ENCODE measurements at regions not wholly inside any gene's neighbourhood (a gene's known extent, or its start where the extent isn't known, plus 50 kb on each side); places are given as distances from the start of the nearest gene placed in this dataset.

DNA sequence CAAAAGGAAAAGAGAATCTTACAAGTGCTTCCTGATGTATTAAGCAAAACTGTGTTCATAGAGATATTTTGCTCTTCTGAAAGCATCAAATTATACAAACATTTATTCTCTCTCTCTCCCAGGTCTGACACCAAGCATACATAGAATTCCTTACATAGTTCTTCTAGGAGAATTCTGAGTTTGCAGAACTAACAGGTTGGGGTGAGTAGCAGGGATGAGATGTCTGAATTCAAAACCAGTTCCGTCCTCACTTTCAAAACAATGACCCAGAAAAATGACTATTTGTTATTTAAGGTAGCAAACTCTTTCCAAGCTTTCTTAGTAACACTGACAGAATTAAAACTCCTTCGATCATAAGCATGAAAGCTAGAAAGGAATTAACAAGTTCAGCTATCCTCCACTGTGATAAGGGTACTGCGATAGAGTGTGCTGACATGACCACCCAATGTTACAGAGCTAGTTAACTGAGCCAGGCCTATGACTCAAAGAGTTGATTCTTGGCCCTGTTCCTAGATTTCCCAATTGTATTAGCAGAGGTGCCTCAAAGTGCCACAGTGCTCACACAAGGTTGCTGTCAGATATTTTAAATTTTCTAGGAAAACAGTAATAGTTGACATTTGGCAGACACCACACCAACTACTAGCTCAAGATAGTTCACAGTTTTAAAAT is 85.8 kb upstream of the SETBP1 start:
- DNase-seq (peak in 2 of 3 donors; percentile 44 to 60), ATAC-seq (ENCODE audit: insufficient read depth, low FRiP score) (no peak)
- no peak for TF ChIP-seq CTCF (IDR thresholded peaks at IDR 0.05; ENCODE audit: control extremely low read depth, extremely low read depth)
- peaks cover 0 to 22% (median 7%) of the 10 kb centered on the region in 5 donors for H3K4me1 ChIP-seq (ENCODE audit: control insufficient read depth in 5 of 5, insufficient read depth in 5 of 5, low read length in 5 of 5)
- H3K27ac ChIP-seq (ENCODE audit: low read depth in 1 of 2, low read length in 1 of 2) = no peak overlapping the region
- 79 to 88% methylated on average over 3 of the region's 3 CpGs for WGBS, 2 donors
- no peak overlapping the region for H3K4me3 ChIP-seq
- no peaks in the 10 kb centered on the region for H3K36me3 ChIP-seq (ENCODE audit: control insufficient read depth in 4 of 4, insufficient read depth in 4 of 4, low read length in 4 of 4)
- no peak overlapping the region for H3K9ac ChIP-seq (ENCODE audit: insufficient read depth in 1 of 2, low read length in 2 of 2)
- H3K9me3 ChIP-seq (ENCODE audit: control insufficient read depth in 4 of 4, insufficient read depth in 3 of 4, low read length in 3 of 4) = no peaks in the 10 kb centered on the region
- H3K27me3 ChIP-seq (ENCODE audit: control insufficient read depth in 3 of 3, insufficient read depth in 3 of 3, low read length in 2 of 3) = no peaks in the 10 kb centered on the region

DNA sequence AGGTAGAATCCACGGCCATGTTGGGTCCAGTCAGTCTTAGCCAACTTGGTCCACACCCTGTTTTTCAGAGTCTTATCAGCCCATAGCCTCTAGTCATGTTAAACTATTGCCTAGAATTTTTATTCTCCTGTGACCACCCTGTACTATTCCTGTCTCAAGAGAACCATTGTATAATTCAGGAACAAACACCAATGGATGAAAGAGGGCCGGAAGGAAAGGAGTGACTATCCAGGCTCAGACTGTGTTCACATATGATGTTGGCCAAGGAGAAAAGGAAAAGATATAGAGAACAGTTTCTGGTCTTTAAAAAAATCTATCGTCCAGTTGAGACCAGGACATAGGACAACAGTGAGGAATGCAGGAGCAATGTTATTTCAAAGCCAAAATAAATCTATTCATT is 82.9 kb upstream of the SETBP1 start:
- WGBS, 2 donors = 73 to 85% methylated on average over 3 of the region's 3 CpGs
- Histone ChIP-seq H3K27ac (ENCODE audit: low read depth in 1 of 2, low read length in 1 of 2) (no peak overlapping the region), H3K4me3 (no peak overlapping the region), H3K36me3 (ENCODE audit: control insufficient read depth in 4 of 4, insufficient read depth in 4 of 4, low read length in 4 of 4) (no peaks in the 10 kb centered on the region), H3K4me1 (ENCODE audit: control insufficient read depth in 5 of 5, insufficient read depth in 5 of 5, low read length in 5 of 5) (peaks cover 0 to 13% (median 4%) of the 10 kb centered on the region in 5 donors), H3K27me3 (ENCODE audit: control insufficient read depth in 3 of 3, insufficient read depth in 3 of 3, low read length in 2 of 3) (no peaks in the 10 kb centered on the region), H3K9ac (ENCODE audit: insufficient read depth in 1 of 2, low read length in 2 of 2) (no peak overlapping the region), H3K9me3 (ENCODE audit: control insufficient read depth in 4 of 4, insufficient read depth in 3 of 4, low read length in 3 of 4) (no peaks in the 10 kb centered on the region)
- ATAC-seq (ENCODE audit: insufficient read depth, low FRiP score) = no peak
- no peak for DNase-seq
- no peak for TF ChIP-seq CTCF (IDR thresholded peaks at IDR 0.05; ENCODE audit: control extremely low read depth, extremely low read depth)

GRCh38 chr18:44598514-44598913 is 82.2 kb upstream of the SETBP1 start:
- H3K4me1 ChIP-seq (ENCODE audit: control insufficient read depth in 5 of 5, insufficient read depth in 5 of 5, low read length in 5 of 5) = peaks cover 0 to 12% (median 4%) of the 10 kb centered on the region in 5 donors
- 86 to 88% methylated on average over 4 of the region's 4 CpGs for WGBS, 2 donors
- no peak overlapping the region for H3K27ac ChIP-seq (ENCODE audit: low read depth in 1 of 2, low read length in 1 of 2)
- no peak overlapping the region for H3K4me3 ChIP-seq
- H3K27me3 ChIP-seq (ENCODE audit: control insufficient read depth in 3 of 3, insufficient read depth in 3 of 3, low read length in 2 of 3) = no peaks in the 10 kb centered on the region
- ATAC-seq (ENCODE audit: insufficient read depth, low FRiP score) = no peak
- no peaks in the 10 kb centered on the region for H3K9me3 ChIP-seq (ENCODE audit: control insufficient read depth in 4 of 4, insufficient read depth in 3 of 4, low read length in 3 of 4)
- no peak overlapping the region for H3K9ac ChIP-seq (ENCODE audit: insufficient read depth in 1 of 2, low read length in 2 of 2)
- no peak for TF ChIP-seq CTCF (IDR thresholded peaks at IDR 0.05; ENCODE audit: control extremely low read depth, extremely low read depth)
- no peak for DNase-seq
- no peaks in the 10 kb centered on the region for H3K36me3 ChIP-seq (ENCODE audit: control insufficient read depth in 4 of 4, insufficient read depth in 4 of 4, low read length in 4 of 4)

DNA sequence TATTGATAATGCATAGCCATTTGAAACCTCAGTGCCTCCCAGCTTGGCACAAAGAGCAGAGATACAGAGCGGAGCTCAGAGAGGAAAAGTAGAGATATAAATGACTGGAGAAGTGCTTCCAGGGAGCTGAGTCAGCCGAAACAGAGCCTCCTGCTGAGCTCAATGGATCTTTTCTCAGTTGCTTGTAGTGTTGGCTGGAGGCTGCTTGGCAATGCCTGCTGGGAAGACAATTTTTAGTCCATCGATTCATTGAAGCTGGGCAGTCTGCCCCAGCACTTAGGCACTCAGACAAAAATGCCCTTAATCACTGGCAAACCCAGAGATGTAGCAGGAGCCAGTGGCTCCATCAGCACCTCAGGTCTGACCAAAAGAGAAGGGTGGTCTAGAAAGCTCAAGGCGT is 81.3 kb upstream of the SETBP1 start:
- no peak for TF ChIP-seq CTCF (IDR thresholded peaks at IDR 0.05; ENCODE audit: control extremely low read depth, extremely low read depth)
- WGBS, 2 donors = 88 to 91% methylated on average over 4 of the region's 4 CpGs
- H3K4me1 ChIP-seq (ENCODE audit: control insufficient read depth in 5 of 5, insufficient read depth in 5 of 5, low read length in 5 of 5) = peaks cover 0 to 12% (median 4%) of the 10 kb centered on the region in 5 donors
- no peaks in the 10 kb centered on the region for H3K27me3 ChIP-seq (ENCODE audit: control insufficient read depth in 3 of 3, insufficient read depth in 3 of 3, low read length in 2 of 3)
- no peaks in the 10 kb centered on the region for H3K36me3 ChIP-seq (ENCODE audit: control insufficient read depth in 4 of 4, insufficient read depth in 4 of 4, low read length in 4 of 4)
- no peak overlapping the region for H3K9ac ChIP-seq (ENCODE audit: insufficient read depth in 1 of 2, low read length in 2 of 2)
- no peaks in the 10 kb centered on the region for H3K9me3 ChIP-seq (ENCODE audit: control insufficient read depth in 4 of 4, insufficient read depth in 3 of 4, low read length in 3 of 4)
- no peak for ATAC-seq (ENCODE audit: insufficient read depth, low FRiP score)
- DNase-seq = no peak
- no peak overlapping the region for H3K4me3 ChIP-seq
- H3K27ac ChIP-seq (ENCODE audit: low read depth in 1 of 2, low read length in 1 of 2) = no peak overlapping the region

Measured in lung (tissue), 11 donors.